Endothelial cell of hepatic sinusoid (primary cell): ENCODE measurements at regions not wholly inside any gene's neighbourhood (a gene's known extent, or its start where the extent isn't known, plus 50 kb on each side); places are given as distances from the start of the nearest gene placed in this dataset.
"Not testable (repeated sequence)": the region's sequence is repeated elsewhere in the genome, so short reads cannot be mapped to it uniquely, and the experiment has no call there.

Source experiments
- in situ Hi-C: cut with HindIII; loops from 2 replicates; pipeline ENCODE4 v1.10.0; 2017; ENCODE audit warnings: low sequenced_read_pairs

DNA sequence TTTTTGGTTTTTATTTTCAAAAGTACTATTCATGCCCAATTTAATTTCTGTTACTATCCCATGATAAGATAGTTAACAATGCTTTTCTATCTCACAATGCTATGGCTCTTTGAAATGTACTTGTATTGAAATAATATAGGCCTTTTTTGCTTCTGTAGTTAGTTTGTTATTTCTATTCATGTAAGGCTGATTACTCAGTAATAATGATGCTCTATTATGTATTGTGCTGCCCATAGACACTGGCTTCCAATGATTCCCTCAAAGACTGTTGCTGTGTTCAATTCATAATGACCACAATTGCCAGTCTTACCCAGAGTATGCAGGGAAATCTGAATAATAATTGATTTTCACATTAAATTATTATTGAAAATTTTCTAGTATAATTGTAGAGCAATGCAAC, 155.5 kb upstream of the POT1 start:
- in situ Hi-C loops: no loop called here

DNA sequence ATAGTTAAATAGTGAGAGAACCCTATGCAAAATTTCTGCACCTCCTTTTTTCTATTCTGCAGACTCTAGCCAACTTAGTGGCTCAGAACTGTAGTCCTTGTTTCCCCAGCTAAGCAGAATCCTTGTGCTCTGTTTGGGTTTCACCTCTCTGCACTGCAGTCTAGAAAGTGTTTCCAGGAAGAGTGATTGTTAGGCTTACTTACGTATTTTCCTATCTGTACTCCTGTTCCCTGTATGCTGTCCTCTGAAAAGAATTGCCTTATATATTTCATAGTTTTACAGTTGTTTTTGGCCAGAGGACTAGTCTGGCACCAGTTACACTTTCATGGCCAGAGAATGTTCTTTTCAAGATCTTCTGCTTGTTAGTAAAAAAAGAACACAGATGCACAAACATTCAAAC, 154.6 kb upstream of the POT1 start:
- in situ Hi-C loops: no loop called here

DNA sequence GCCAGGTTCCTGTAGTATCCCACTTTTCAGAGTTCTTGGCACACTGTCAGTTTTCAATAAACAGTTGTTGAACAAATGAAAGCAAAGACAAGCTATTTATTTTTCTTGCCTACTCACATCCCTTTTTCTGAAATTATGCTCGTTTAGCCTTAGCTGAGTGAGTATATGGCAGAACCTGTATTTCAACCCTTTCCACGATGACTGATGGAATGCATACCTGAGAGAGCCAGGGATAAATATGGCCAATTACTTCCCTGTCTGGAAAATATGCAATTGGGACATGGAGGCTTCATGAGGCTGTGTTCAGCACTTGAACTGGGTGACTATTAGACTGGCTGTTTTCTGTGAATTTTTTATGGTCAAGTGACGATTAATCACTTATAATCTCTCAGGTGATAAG, 144.5 kb upstream of the POT1 start:
- in situ Hi-C loops: no loop called here

DNA sequence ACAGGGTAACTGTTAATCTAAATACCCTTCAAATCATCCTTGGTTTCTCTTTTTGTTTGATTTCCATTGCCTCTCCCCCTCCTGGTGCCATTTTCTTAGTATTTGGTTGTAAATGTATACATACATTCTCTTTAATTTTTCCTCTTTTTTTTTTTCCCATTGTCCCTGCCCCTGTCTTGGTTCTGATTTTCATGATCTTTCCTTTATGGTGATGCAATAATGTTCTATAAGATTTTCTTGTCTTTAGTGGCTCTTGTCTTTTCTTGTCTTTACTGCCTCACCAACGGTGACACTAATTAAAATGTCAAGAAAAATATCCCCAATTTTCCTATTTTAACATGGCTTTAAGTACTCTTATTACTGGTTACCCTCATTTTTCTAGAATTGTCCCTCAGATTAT, 135.9 kb upstream of the POT1 start:
- in situ Hi-C loops: no loop called here

DNA sequence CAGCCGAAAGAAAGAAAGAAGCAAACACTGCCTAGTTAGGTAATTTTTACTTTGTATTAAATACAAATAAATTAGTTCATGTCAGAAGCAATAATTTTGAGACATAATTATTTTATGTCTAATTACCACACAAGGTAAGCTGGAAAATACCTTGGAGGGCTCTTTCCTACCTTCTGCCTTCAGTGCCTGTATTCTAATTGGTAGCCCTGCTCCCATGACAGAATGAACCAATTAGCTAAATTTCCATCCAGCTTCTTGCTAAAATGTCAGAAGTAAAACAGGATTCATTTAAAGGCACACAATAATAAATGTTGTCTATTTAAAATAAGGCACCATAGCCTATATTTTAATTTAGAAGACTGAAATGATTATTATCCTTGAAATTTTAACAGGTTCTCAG, 135.4 kb upstream of the POT1 start:
- in situ Hi-C loops: no loop called here

DNA sequence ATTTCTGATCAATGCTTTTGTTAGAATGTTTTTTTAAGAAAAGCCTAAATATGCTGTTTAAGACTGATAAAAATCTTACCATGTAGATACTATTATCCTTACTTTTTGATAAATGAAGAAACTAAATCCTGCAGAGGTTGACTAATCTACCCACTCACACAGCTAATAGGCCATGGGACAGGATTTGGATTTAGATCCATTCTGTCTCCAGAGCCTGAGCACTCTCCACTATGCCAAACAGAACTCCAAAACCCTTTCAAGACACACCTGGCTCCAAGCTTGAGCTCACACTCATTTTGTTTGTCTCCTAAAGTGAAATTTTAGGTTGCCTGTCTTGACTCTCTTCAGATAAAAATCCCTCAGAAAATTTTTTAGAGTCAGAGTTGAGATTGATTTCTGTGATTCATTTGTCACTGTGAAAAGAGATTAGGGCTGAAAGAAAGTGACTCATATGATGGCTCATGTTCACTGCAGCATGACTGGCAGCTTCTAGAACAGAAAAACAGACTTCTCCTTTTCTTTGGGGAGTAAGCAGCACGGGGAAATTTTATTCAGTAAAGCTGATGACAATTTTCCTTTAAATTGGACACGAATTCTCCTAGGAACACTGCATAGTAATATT, 132.3 kb upstream of the POT1 start:
- in situ Hi-C loops: no loop called here

DNA sequence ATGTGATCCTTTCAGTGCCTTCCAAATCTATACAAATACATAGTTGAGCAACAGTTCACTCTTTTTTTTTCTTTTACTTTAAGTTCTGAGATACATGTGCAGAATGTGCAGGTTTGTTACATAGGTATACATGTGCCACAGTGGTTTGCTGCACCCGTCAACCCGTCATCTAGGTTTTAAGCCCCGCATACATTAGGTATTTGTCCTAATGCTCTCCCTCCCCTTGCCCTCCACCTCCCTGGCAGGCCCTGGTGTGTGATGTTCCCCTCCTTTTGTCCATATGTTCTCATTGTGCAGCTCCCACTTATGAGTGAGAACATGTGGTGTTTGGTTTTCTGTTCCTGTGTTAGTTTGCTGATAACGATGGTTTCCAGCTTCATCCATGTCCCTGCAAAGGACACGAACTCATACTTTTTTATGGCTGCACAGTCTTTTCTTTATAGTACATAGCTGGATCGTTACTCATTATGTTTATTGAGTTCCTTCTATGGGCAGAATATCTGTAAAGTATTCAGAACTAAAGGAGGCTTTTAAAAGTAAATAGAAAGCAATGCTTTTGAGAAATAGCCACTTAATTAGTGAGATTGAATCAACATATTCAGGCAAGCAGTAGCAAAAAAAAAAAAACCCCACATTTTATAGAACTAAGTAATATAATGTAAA, 131.6 kb upstream of the POT1 start:
- in situ Hi-C loops: not testable (repeated sequence)

DNA sequence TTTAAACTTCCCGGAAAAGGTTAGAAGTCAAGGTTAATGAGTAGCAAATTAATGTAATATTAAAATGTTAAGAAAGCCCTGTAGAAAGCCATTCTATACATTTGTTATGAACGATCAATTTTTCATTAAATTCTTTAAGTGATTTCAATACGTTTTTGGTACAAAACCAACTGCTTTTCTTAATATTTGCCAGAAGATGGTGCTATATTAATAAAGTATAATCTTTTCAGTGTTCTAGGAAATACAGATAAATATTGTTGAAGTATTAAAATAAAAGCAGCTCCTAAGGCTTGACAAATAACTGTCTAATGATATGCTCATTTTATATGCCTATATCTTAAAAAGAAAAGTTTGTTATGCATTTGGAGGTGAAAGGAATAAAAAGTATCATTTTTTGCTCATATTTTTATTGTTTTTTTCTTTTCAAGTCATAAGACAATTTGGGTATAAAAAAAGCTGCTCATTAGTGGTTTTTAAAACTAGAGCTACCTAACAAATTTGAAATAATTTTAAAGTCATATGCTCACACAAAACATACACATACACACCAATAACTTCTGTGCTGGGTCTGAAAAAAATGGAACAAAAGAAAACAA, 130.3 kb upstream of the POT1 start:
- in situ Hi-C loops: no loop called here

DNA sequence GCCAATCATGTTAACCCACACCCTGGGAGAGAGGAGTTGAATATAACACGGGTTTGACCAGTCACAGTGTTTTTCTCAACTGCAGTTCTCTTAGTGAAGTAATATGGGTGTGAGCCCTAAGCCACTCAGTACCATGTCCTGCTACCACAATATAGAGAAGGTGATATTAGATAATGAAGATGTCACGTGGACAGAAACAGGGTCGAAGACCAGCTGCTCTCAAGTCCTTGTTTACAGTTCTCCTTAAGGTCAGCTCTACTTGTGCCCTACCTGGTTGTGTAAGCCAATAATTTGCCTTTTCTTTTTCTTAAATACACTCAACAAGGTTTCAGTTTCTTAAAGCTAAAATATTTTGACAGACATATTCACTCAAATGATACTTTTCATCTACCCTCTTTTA, 128.3 kb upstream of the POT1 start:
- in situ Hi-C loops: no loop called here

DNA sequence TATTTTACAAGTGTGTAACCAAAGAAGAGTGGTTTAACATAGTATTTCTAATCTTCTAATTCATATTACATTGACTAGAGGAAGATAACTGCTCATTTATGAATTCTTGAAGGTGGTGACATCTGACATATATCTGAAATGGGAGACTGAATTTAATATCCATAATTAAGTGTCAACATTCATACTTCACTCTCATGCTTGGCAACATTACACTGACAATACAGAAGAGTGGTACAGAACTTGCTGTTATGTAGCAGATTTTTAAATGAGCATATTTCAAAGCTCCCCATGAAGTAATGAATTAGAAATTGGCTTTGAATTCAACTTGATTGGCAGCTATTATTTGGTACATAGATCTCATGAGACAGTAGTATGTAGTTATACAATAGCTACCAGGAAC, 125.8 kb upstream of the POT1 start:
- in situ Hi-C loops: no loop called here

DNA sequence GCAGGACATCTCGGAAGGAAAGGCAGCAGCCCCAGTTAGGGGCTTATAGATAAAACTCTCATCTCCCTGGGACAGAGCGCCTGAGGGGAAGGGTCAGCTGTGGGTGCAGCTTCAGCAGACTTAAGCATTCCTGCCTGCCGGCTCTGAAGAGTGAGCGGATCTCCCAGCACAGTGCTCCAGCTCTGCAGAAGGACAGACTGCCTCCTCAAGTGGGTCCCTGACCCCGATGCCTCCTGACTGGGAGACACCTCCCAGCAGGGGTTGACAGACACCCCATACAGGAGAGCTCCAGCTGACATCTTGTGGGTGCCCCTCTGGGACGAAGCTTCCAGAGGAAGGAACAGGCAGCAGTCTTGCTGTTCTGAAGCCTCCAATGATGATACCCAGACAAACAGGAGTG, 117.1 kb upstream of the POT1 start:
- in situ Hi-C loops: no loop called here

DNA sequence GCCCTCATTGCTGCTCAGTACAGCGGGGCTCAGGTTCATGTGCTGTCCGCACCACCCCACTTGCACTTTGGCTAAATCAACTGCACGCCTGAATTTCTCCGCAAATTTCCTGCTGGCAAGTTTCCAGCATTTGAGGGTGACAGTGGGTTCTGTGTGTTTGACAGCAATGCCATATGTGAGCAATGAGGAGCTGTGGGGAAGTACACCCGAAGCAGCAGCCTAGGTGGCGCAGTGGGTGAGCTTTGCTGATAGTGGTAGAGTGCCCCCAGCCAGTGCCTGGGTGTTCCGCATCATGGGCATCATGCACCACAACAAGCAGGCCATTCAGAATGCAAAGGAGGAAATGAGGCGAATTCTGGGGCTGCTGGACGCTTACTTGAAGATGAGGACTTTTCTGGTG, 103.9 kb upstream of the POT1 start:
- in situ Hi-C loops: no loop called here

DNA sequence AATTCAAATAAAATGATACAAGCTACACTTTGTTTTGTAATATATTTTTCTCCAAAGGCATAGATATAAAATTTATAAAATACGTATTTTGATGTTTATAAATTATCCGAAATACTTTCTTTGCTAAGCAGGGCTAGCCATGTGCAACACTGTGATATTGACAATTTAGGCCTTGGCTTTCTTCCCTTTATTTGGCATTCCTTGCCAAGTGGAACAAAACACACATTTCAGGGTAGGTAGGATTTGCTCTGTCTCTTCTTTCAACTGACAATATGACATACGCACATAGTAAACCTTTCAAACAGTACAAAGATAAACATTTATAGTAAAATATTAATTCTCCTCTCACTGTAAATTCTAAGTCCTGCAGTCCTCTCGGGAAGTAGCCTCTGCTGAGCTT, 103.3 kb upstream of the POT1 start:
- in situ Hi-C loops: no loop called here

DNA sequence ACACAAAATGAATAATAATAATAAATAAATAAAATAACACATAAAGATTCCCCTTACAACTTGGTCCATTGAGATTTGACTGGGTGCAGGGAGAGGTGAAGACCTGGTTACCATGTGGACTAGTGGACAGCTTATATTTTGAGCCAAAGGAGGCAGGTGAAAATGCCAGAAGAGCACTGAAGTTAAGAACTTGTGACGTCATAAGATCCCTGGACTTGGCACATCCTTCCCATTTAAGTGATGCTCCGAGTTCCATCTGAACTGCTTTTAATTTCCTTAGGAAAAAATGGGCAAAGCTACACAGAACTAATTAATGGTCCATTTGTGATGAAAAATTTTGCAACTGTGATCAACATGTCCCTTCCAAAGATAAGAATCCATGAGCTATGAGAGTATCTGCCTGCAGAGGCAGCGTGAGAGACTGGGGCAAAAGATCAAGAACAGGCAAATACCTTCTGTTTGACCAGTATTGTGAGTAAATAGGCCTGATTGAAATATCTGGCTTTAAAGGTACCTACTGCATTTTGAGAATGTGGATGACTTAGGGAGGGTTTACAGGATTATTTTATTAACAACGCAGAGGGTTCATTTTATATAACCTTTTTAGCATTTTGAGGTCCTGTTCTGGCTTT, 101.2 kb upstream of the POT1 start:
- in situ Hi-C loops: no loop called here

DNA sequence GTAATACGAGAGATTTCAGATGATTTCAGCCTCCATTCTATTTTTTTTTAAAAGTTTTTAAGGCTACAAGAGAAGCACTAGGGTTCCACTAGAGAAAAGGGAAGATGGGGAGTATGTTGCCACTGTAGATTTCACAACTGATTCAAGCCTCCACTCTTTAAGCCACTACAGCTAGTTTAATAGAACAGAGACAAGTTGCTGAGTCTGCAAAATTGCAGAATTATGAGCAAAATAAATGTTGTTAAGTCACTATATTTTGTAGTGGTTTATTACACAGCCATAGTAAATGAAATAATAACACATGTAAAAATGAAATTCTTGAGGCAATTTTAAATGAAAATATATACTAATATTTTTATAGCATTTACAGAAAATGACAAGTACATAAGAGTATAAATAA, 96.0 kb upstream of the POT1 start:
- in situ Hi-C loops: no loop called here

DNA sequence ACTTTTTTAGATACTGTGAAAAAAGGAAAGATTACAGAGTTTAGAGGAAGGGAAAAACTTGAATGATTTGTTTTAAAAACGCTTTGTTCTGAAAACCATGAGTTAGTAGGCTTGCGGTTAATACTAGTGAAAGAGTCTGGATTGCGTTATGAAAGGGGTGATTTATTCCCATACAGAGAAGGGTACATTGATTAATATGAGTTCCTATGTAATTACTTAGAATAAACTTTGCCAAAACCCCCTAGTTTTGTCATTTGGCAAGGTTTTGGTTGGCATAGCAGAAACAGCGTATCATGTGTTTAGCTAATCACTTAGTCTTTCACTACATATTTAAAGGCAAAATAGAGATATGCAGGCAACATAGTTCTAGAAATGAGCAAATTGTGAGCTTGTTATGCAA, 91.2 kb upstream of the POT1 start:
- in situ Hi-C loops: no loop called here

DNA sequence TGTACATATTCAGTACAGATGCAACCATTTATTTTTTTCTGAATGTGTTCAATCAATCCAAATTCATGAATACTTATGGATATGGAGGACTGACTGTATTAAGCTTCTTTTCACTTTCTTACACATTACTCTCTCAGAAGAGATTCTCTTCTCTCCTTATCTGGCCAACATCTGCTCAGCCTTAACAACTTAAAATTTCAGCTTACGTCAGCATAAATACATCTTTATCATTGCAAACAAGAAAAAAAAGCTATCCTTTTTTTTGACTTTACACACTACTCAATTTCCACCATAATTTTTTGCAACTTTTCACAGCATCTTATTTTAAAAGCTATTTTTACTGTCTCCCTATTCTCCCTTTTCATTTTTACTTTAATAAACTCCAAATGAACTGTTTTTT, 80.9 kb upstream of the POT1 start:
- in situ Hi-C loops: no loop called here

DNA sequence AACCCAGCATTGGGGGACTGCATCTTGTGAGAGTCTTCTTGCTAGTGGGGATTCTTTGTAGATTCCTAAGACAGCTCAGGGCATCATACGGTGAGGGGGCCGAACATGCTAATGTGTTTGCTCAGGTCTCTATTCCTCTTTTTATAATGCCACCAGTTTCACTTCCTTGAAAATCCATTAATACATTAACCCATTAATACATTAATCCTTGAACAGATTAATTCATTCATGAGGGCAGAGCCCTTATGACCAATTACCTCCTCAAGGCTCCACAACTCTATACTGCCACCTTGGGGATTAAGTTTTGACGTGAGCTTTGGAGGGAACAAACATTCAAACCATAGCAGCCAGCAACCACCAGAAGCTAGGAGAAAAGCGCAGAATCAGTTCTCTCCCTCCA, 67.2 kb upstream of the POT1 start:
- in situ Hi-C loops: no loop called here

DNA sequence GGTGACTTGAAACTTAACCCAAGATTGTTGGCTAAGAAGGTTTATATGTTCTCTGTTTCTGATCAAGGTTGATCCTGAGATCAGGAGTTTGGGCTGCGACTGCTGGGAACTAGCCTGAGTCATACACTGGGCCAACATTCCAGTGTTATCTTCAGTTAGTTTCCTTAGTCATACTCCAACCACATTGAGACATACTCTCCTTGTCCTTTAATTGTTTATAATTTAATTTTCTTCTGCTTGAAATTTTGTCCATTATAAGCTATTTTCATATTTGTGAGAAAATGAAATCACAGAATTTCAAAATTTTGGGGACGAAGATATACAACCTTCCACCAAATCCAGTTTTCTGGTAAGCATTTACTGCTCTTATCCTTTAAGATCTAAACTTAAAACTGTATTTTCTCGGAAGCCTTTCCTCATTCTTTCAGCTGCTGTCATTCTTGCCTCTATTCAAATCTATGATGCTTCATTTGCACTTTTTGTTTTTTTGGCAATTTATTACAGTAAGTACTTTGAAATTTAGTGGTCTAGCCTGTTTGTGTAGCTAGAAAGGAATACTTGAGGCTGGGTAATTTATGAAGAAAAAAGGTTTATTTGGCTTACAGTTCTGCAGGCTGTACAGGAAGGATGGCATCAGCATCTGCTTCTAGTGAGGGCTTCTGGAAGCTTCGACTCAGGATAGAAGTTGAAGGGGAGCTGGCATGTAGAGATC, 63.4 kb upstream of the POT1 start:
- in situ Hi-C loops: no loop called here

DNA sequence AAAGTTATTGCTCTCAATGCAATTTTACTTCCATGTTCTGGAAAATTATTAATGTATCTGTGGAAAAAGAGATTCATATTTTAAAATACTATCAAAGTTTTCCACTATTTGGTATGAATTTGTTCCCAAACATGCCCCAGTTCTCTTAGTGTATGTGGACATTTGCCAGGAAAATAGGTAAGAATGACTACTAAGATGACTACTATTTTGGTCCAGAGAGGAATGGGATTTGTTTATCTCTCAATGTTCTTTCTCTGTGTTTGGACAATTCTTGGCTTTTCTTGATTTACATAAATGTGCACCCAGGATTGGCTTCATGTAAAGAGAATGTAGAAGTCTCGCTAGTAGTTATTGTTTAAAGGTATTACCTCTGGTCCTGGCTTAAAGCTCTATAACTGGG, 60.3 kb upstream of the POT1 start:
- in situ Hi-C loops: no loop called here
